ENCODE measurements at regions not wholly inside any gene's neighbourhood (a gene's known extent, or its start where the extent isn't known, plus 50 kb on each side); places are given as distances from the start of the nearest gene placed in this dataset.

DNA sequence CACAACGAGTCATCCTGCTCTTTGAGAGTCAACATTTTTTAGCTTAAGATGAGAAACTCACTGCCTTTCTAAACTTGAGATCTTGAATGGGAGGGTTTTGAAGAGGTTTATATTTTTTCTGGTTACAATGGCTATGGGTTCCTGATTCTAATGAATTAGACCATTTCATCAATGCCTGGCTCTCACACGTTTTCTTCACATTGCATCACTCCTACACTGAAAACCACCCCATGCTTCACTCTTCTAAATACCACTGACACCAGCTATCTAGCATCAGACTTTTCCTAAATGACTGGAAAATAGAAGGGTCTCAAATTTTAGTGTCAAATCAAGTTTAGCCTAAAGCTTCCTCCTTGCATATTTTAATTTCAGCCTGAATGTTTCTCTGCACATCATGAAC, 606.1 kb upstream of the USP24 start:
- no peaks in the 10 kb centered on the region for H3K9me3 ChIP-seq (ENCODE audit: control insufficient read depth, insufficient read depth, low read length)
- no peak overlapping the region for H3K27ac ChIP-seq (ENCODE audit: low read depth, low read length)
- H3K27me3 ChIP-seq (ENCODE audit: control insufficient read depth, insufficient read depth, low read length) = no peaks in the 10 kb centered on the region
- no peak for DNase-seq (ENCODE audit: low read depth, low spot score)
- CTCF ChIA-PET = no interaction called here
- POLR2A ChIA-PET = no interaction called here
- no peak overlapping the region for H3K4me3 ChIP-seq (ENCODE audit: low read depth, low read length)
- TF ChIP-seq, protein P1, sequence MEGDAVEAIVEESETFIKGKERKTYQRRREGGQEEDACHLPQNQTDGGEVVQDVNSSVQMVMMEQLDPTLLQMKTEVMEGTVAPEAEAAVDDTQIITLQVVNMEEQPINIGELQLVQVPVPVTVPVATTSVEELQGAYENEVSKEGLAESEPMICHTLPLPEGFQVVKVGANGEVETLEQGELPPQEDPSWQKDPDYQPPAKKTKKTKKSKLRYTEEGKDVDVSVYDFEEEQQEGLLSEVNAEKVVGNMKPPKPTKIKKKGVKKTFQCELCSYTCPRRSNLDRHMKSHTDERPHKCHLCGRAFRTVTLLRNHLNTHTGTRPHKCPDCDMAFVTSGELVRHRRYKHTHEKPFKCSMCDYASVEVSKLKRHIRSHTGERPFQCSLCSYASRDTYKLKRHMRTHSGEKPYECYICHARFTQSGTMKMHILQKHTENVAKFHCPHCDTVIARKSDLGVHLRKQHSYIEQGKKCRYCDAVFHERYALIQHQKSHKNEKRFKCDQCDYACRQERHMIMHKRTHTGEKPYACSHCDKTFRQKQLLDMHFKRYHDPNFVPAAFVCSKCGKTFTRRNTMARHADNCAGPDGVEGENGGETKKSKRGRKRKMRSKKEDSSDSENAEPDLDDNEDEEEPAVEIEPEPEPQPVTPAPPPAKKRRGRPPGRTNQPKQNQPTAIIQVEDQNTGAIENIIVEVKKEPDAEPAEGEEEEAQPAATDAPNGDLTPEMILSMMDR (IDR thresholded peaks at IDR 0.05; ENCODE audit: low read depth, low read length) = no peak

DNA sequence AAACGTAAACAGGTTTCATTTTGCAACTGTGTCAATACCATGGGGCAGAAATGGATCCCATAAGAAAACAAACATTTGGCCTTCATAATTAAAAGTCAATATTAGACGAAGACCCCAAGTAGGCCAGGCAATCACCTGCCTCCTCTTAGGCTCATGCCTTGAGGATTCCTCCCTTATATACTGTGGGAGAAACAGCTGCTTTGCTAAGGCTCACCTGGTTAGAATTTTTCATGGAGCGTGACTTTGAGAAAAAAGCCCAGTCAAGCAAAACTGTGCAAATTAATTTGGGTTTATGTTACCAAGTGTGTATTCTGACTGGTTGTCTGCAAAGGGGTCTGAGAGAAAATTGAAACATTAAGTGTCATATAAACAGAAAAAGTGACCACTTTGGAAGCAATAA, 605.3 kb upstream of the USP24 start:
- Histone ChIP-seq H3K9me3 (ENCODE audit: control insufficient read depth, insufficient read depth, low read length) (no peaks in the 10 kb centered on the region), H3K27ac (ENCODE audit: low read depth, low read length) (no peak overlapping the region), H3K27me3 (ENCODE audit: control insufficient read depth, insufficient read depth, low read length) (no peaks in the 10 kb centered on the region), H3K4me3 (ENCODE audit: low read depth, low read length) (no peak overlapping the region)
- no peak for DNase-seq (ENCODE audit: low read depth, low spot score)
- ChIA-PET CTCF (no interaction called here), POLR2A (no interaction called here)
- TF ChIP-seq, protein P1 (IDR thresholded peaks at IDR 0.05; ENCODE audit: low read depth, low read length) = no peak

DNA sequence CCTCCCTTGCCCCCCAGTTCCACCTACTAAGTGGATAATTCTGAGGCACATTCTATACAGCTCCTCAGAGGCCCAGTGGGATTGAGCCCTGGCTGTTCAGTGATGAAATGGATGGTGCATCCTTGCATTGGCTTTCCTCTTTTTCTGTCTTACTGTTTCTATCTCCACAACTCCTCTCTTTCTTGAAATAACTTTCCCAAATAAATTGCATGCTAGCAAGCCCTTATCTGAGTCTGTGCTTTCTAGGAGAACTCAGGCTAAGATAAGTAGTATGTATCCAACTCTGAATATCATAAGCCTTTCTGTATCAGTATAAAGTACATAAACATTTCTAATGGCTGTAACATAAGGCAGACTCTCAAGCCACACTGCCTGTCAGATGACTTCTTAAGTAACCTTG, 603.8 kb upstream of the USP24 start:
- no peaks in the 10 kb centered on the region for H3K27me3 ChIP-seq (ENCODE audit: control insufficient read depth, insufficient read depth, low read length)
- no peaks in the 10 kb centered on the region for H3K9me3 ChIP-seq (ENCODE audit: control insufficient read depth, insufficient read depth, low read length)
- TF ChIP-seq, protein P1 (IDR thresholded peaks at IDR 0.05; ENCODE audit: low read depth, low read length) = no peak
- H3K27ac ChIP-seq (ENCODE audit: low read depth, low read length) = no peak overlapping the region
- ChIA-PET CTCF (no interaction called here), POLR2A (no interaction called here)
- DNase-seq (ENCODE audit: low read depth, low spot score) = no peak
- H3K4me3 ChIP-seq (ENCODE audit: low read depth, low read length) = no peak overlapping the region

DNA sequence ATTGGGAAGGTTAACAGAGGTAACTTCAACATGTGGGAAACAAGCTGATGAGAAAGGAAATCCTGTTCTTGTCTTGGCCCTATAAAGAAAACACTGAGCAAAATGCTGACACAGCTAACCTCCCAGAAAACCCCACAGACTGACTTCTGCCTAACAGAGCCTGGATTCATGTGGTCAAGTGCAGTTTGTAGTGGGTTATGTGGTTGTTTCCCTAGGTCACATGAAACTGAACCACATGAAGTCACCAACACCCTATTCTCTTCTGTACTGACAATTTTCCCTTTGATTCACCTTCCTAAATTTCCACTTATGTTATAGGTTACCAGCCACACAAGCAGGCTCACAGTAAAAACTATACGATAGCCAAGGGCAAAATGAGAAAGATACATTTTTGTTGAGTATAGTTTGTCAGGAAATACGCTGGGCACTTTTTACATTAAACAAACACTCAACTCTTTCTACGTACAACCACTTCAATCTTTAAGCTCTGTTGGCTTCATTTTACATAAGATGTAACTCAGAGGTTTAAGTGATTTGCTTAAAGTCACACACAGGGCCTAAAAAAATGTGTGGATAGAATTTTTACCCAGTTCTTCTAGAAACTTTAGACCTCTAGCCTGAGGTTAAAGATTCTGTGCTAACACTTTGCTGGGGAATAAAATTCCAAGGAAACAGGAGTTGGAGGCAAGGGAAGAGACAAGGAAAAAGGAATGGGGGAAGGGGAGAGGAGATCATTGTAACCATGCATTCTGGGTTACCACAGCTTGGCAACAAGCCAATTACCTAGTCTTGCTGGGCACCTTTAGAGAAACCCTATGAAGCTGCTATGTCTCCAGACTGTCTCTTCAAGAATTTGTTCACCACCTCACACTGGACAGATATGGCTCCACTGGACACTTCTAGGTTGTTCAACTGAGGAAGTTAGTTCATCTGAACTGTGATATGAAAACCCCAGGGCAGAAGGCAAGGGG, 601.6 kb upstream of the USP24 start:
- DNase-seq (ENCODE audit: low read depth, low spot score) = no peak
- ChIA-PET POLR2A (no interaction called here), CTCF (no interaction called here)
- Histone ChIP-seq H3K9me3 (ENCODE audit: control insufficient read depth, insufficient read depth, low read length) (no peaks in the 10 kb centered on the region), H3K27ac (ENCODE audit: low read depth, low read length) (no peak overlapping the region), H3K4me3 (ENCODE audit: low read depth, low read length) (no peak overlapping the region), H3K27me3 (ENCODE audit: control insufficient read depth, insufficient read depth, low read length) (no peaks in the 10 kb centered on the region)
- TF ChIP-seq, protein P1 (IDR thresholded peaks at IDR 0.05; ENCODE audit: low read depth, low read length) = no peak

DNA sequence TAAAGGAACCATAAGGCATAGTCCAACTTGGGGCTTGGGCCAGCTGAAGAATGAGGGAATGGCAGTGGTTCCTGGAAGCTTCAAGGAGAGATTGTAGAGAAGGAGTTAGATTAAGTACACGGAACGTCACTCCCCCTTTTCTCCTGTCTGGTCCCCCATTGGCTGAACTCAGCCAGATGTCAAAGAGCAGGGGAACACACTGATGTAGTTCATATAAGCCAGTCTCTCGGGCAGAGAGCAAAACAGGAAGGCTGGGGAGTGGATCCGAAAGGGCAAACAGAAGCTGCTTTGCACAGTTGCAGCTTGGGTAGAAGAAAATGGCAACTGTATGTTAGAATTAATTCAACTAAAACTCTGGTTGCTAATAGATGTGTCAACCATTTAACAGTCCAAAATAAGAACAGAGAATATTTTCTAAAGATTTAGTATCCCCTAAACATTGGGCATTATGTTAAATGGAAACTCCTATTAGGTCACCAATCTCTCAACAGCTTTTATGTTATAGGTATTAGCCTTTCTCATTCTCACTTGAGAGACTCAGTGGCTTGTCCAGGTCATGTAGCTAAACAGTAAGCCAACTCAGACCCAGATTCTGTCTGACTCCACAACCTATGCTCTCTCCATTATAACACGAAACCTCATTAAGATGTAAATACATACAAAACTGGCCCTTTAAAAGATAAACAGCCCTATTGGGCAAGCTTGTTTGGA, 600.7 kb upstream of the USP24 start:
- Histone ChIP-seq H3K9me3 (ENCODE audit: control insufficient read depth, insufficient read depth, low read length) (no peaks in the 10 kb centered on the region), H3K27me3 (ENCODE audit: control insufficient read depth, insufficient read depth, low read length) (no peaks in the 10 kb centered on the region), H3K4me3 (ENCODE audit: low read depth, low read length) (no peak overlapping the region), H3K27ac (ENCODE audit: low read depth, low read length) (no peak overlapping the region)
- ChIA-PET POLR2A (no interaction called here), CTCF (no interaction called here)
- TF ChIP-seq, protein P1 (IDR thresholded peaks at IDR 0.05; ENCODE audit: low read depth, low read length) = no peak
- no peak for DNase-seq (ENCODE audit: low read depth, low spot score)
